IMR-90 (cell line): ENCODE measurements at regions not wholly inside any gene's neighbourhood (a gene's known extent, or its start where the extent isn't known, plus 50 kb on each side); places are given as distances from the start of the nearest gene placed in this dataset.

Experiments used
- ATAC-seq: fragments of 200-7000 bp; cut with Tn5 transposase; 2 replicates; pipeline ENCODE4 v1.9.1; 2020; ENCODE audit warnings: low read depth, mild to moderate bottlenecking, moderate library complexity
- BruUV-seq: library from RNA; stranded (reverse); fragments of 400-500 nt; replicated peaks from 2 replicates; lab custom pipeline; 2021; lab: Mats Ljungman, UMichigan
- CTCF ChIA-PET: fragments of 300-600 bp; formaldehyde crosslinking; extraction: SDS; loops from one replicate; lab custom pipeline; 2021; ENCODE audit warnings: antibody characterized with exemption; lab: Yijun Ruan, JAX
- POLR2A ChIA-PET: fragments of 300-600 bp; sonication (Branson Sonifier 250); formaldehyde crosslinking; loops from one replicate; lab custom pipeline; 2022; ENCODE audit warnings: antibody characterized with exemption; ENCODE audit not compliant: unreplicated experiment; lab: Charles Lee
- DNase-seq: peaks from one replicate; pipeline ENCODE4 v3.0.0; 2013
- H2AFZ ChIP-seq: replicated peaks from 2 replicates; pipeline ENCODE3; 2013; ENCODE audit warnings: low read length, mild to moderate bottlenecking; ENCODE audit not compliant: poor library complexity
- H2AK5ac ChIP-seq: 2 replicates; pipeline ENCODE4 v1.6.1; 2013; ENCODE audit warnings: low read depth, low read length, inconsistent platforms
- H2AK9ac ChIP-seq: replicated peaks from 2 replicates; pipeline ENCODE3; 2013; ENCODE audit warnings: mild to moderate bottlenecking, low read depth, low read length, moderate library complexity; ENCODE audit not compliant: poor library complexity
- H2BK120ac ChIP-seq: 2 replicates; pipeline ENCODE4 v1.6.1; 2013; ENCODE audit warnings: low read depth, low read length, inconsistent platforms
- H2BK15ac ChIP-seq: 3 replicates; pipeline ENCODE4 v1.6.1; 2013; ENCODE audit warnings: low read depth, low read length, inconsistent platforms
- H2BK20ac ChIP-seq: 2 replicates; pipeline ENCODE4 v1.6.1; 2013; ENCODE audit warnings: low read depth, mild to moderate bottlenecking, inconsistent platforms, low read length, moderate library complexity
- H2BK5ac ChIP-seq: 2 replicates; pipeline ENCODE4 v1.6.1; 2013; ENCODE audit warnings: mild to moderate bottlenecking, low read depth, low read length, inconsistent platforms; ENCODE audit not compliant: poor library complexity, severe bottlenecking
- H3K14ac ChIP-seq: replicated peaks from 2 replicates; pipeline ENCODE4 v1.6.1; 2013; ENCODE audit warnings: low read depth, low read length, inconsistent platforms
- H3K18ac ChIP-seq: 2 replicates; pipeline ENCODE4 v1.6.1; 2013; ENCODE audit warnings: low read depth, low read length, control low read depth
- H3K23ac ChIP-seq: 2 replicates; pipeline ENCODE4 v1.6.1; 2013; ENCODE audit warnings: low read depth, low read length, inconsistent platforms
- H3K27ac ChIP-seq: 2 replicates; pipeline ENCODE4 v1.5.1; 2013; ENCODE audit warnings: mild to moderate bottlenecking, control low read depth, low read length; ENCODE audit not compliant: insufficient read depth
- H3K27me3 ChIP-seq: 2 replicates; pipeline ENCODE4 v1.6.1; 2013; ENCODE audit warnings: low read length; ENCODE audit not compliant: control insufficient read depth, insufficient read depth
- H3K36me3 ChIP-seq: 2 replicates; pipeline ENCODE4 v1.6.1; 2013; ENCODE audit warnings: low read length, mixed read lengths; ENCODE audit not compliant: control insufficient read depth, insufficient read depth
- H3K4ac ChIP-seq: 2 replicates; pipeline ENCODE4 v1.6.1; 2013; ENCODE audit warnings: low read depth, low read length, inconsistent platforms
- H3K4me1 ChIP-seq: 2 replicates; pipeline ENCODE4 v1.6.1; 2013; ENCODE audit warnings: low read length, mixed read lengths; ENCODE audit not compliant: control insufficient read depth, insufficient read depth
- H3K4me2 ChIP-seq: 2 replicates; pipeline ENCODE4 v1.6.1; 2013; ENCODE audit warnings: low read depth, mild to moderate bottlenecking, control low read depth, low read length, moderate library complexity
- H3K4me3 ChIP-seq: 2 replicates; pipeline ENCODE4 v1.5.1; 2013; ENCODE audit warnings: low read depth, mild to moderate bottlenecking, control low read depth, low read length, moderate library complexity; ENCODE audit not compliant: insufficient read depth
- H3K56ac ChIP-seq: 2 replicates; pipeline ENCODE4 v1.6.1; 2013; ENCODE audit warnings: low read length, inconsistent platforms; ENCODE audit not compliant: insufficient read depth; ENCODE audit errors: extremely low read depth
- H3K79me1 ChIP-seq, 2 experiments: 2 replicates each; pipeline ENCODE4 v1.6.1; 2013; ENCODE audit warnings: low read length in 2 of 2, inconsistent platforms in 1 of 2, low read depth in 1 of 2
- H3K9ac ChIP-seq: 2 replicates; pipeline ENCODE4 v1.6.1; 2013; ENCODE audit warnings: low read depth, low read length, control low read depth
- H3K9me1 ChIP-seq: 2 replicates; pipeline ENCODE4 v1.6.1; 2013; ENCODE audit warnings: low read length, inconsistent platforms; ENCODE audit not compliant: insufficient read depth
- H3K9me3 ChIP-seq: 2 replicates; pipeline ENCODE4 v1.6.1; 2013; ENCODE audit warnings: low read length; ENCODE audit not compliant: control insufficient read depth, insufficient read depth
- H4K20me1 ChIP-seq: 2 replicates; pipeline ENCODE4 v1.6.1; 2013; ENCODE audit warnings: low read length, inconsistent platforms; ENCODE audit not compliant: insufficient read depth
- H4K5ac ChIP-seq: 2 replicates; pipeline ENCODE4 v1.6.1; 2013; ENCODE audit warnings: mild to moderate bottlenecking, low read depth, low read length, control low read depth
- H4K8ac ChIP-seq, 2 experiments: 2 replicates each; pipeline ENCODE4 v1.6.1; 2013; ENCODE audit warnings: low read depth in 2 of 2, low read length in 2 of 2, control low read depth in 1 of 2, inconsistent platforms in 1 of 2
- H4K91ac ChIP-seq: 2 replicates; pipeline ENCODE4 v1.6.1; 2013; ENCODE audit warnings: low read depth, low read length, inconsistent platforms; ENCODE audit not compliant: insufficient read depth
- CEBPB ChIP-seq: IDR thresholded peaks from 2 replicates; pipeline ENCODE4 v1.6.1; 2012; ENCODE audit warnings: low read depth, low read length, improper control_type of control experiment
- CHD1 ChIP-seq: IDR thresholded peaks from 2 replicates; pipeline ENCODE4 v1.6.1; 2012; ENCODE audit warnings: low read depth, low read length, improper control_type of control experiment
- FOS ChIP-seq: fragments of 150-350 bp; IDR thresholded peaks from 2 replicates; pipeline ENCODE4 v1.6.1; 2016; ENCODE audit warnings: low read depth, low read length
- MAZ ChIP-seq: IDR thresholded peaks from 2 replicates; pipeline ENCODE4 v1.6.1; 2012; ENCODE audit warnings: low read depth, mild to moderate bottlenecking, low read length, improper control_type of control experiment, moderate library complexity, borderline replicate concordance
- MXI1 ChIP-seq: IDR thresholded peaks from 2 replicates; pipeline ENCODE4 v1.6.1; 2012; ENCODE audit warnings: low read depth, mild to moderate bottlenecking, low read length, moderate library complexity, borderline replicate concordance
- NFE2L2 ChIP-seq: fragments of 150-350 bp; IDR thresholded peaks from 2 replicates; pipeline ENCODE4 v1.6.1; 2016; ENCODE audit warnings: low read depth, mild to moderate bottlenecking, low read length
- POLR2A ChIP-seq: IDR thresholded peaks from 2 replicates; pipeline ENCODE4 v1.6.1; 2012; ENCODE audit warnings: mild to moderate bottlenecking, low read depth, low read length
- RAD21 ChIP-seq: IDR thresholded peaks from 2 replicates; pipeline ENCODE4 v1.6.1; 2012; ENCODE audit warnings: low read length, improper control_type of control experiment
- RCOR1 ChIP-seq: IDR thresholded peaks from 2 replicates; pipeline ENCODE4 v1.6.1; 2012; ENCODE audit warnings: mild to moderate bottlenecking, low read length, improper control_type of control experiment; ENCODE audit not compliant: insufficient replicate concordance
- RFX5 ChIP-seq: IDR thresholded peaks from 2 replicates; pipeline ENCODE4 v1.8.0; 2012; ENCODE audit warnings: low read depth, mild to moderate bottlenecking, low read length, moderate library complexity
- SMC3 ChIP-seq: fragments of 150-350 bp; IDR thresholded peaks from 2 replicates; pipeline ENCODE4 v1.6.1; 2016; ENCODE audit warnings: low read depth, mild to moderate bottlenecking, antibody characterized with exemption, low read length, moderate library complexity
- USF2 ChIP-seq: fragments of 150-350 bp; IDR thresholded peaks from 2 replicates; pipeline ENCODE4 v1.6.1; 2017; ENCODE audit warnings: mild to moderate bottlenecking, antibody characterized with exemption, low read length, low read depth
- WGBS, 2 experiments: methylation state at CpG; one replicate each; pipeline versions ENCODE4 v1.1.5 to v1.1.7; 2013; ENCODE audit warnings: missing lambda C conversion rate in 2 of 2; ENCODE audit not compliant: insufficient read length in 1 of 2; ENCODE audit errors: extremely low coverage in 2 of 2; 5-methylcytosine and 5-hydroxymethylcytosine counted together
- dilution Hi-C: fragments of 300-500 bp; cut with HindIII; formaldehyde crosslinking; loops from one replicate; pipeline ENCODE4 v1.14.3; 2018; ENCODE audit warnings: low sequenced_read_pairs; ENCODE audit not compliant: unreplicated experiment
- in situ Hi-C: fragments of 300-500 bp; cut with MboI; formaldehyde crosslinking; loops from 3 replicates; pipeline ENCODE4 v1.14.3; 2019; ENCODE audit warnings: low sequenced_read_pairs, inconsistent platforms, mixed read lengths
- intact Hi-C: fragments of 100-400 bp; cut with micrococcal nuclease; formaldehyde crosslinking; loops from 2 replicates; pipeline ENCODE4 v1.10.0; 2022
- TF ChIP-seq, protein P1 (sequence below): fragments of 150-350 bp; IDR thresholded peaks from 2 replicates; pipeline ENCODE4 v1.6.1; 2016; ENCODE audit warnings: low read depth, mild to moderate bottlenecking, low read length, moderate library complexity, borderline replicate concordance
- TF ChIP-seq, protein P2 (sequence below): conservative IDR thresholded peaks from 2 replicates; pipeline ENCODE4 v1.5.1; 2012; ENCODE audit warnings: mild to moderate bottlenecking, low read depth, low read length, improper control_type of control experiment

DNA sequence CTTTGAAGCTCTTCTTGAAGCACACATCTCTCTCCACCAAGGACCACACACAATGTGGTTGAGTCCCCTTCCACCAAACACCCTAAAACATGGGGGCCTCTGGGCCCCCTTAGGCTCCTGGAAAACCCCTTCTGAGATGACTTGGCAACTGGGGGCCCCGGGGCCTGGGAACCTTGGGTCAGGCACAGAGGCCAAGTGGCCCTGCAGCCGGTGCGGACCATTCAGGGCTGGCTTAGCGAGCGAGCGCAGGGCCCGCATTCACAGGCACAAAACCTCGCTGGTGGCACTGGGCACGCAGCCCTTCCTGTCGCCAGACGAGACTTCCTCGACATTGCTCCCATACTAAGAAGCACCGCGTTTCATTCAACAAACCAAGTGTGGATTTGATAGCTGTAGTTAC is 111.2 kb upstream of the ID2 start:
- WGBS, 2 experiments: 97% methylated on average over 9 of the region's 14 CpGs; no CpG with 5 or more reads in 1 of the 2 experiments
- intact Hi-C loops (no loop called here), dilution Hi-C loops (no loop called here), in situ Hi-C loops (no loop called here)
- Histone ChIP-seq H3K4me2 (no peak overlapping the region), H3K27me3 (peaks cover 6% of the 10 kb centered on the region), H2AFZ (no peak overlapping the region), H2BK120ac (no peak overlapping the region), H2AK9ac (no peak overlapping the region), H3K23ac (no peak overlapping the region), H3K14ac (no peak overlapping the region), H3K4me1 (peaks cover 7% of the 10 kb centered on the region; the same call in 1 of the 2 replicates), H4K5ac (no peak overlapping the region), H3K9me1 (peaks cover 3% of the 10 kb centered on the region; the same call in 1 of the 2 replicates), H4K8ac (no peak overlapping the region), H3K18ac (no peak overlapping the region), H3K36me3 (no peaks in the 10 kb centered on the region), H3K79me1 (no peaks in the 10 kb centered on the region), H2AK5ac (no peak overlapping the region), H3K4me3 (no peak overlapping the region), H4K91ac (no peak overlapping the region), H3K9me3 (no peaks in the 10 kb centered on the region), H2BK15ac (no peak overlapping the region), H2BK20ac (no peak overlapping the region), H3K4ac (no peak overlapping the region), H3K27ac (no peak overlapping the region), H2BK5ac (no peak overlapping the region), H3K9ac (no peak overlapping the region), H3K56ac (no peak overlapping the region), H4K20me1 (no peaks in the 10 kb centered on the region)
- ChIA-PET CTCF (no interaction called here), POLR2A (no interaction called here)
- BruUV-seq: no TSS peak
- no peak for DNase-seq
- no peak for TF ChIP-seq MAZ
- TF ChIP-seq CEBPB: no peak
- TF ChIP-seq SMC3: no peak
- TF ChIP-seq MXI1: no peak
- TF ChIP-seq USF2: no peak
- no peak for TF ChIP-seq RCOR1
- no peak for TF ChIP-seq RAD21
- TF ChIP-seq FOS: no peak
- TF ChIP-seq, protein P1, sequence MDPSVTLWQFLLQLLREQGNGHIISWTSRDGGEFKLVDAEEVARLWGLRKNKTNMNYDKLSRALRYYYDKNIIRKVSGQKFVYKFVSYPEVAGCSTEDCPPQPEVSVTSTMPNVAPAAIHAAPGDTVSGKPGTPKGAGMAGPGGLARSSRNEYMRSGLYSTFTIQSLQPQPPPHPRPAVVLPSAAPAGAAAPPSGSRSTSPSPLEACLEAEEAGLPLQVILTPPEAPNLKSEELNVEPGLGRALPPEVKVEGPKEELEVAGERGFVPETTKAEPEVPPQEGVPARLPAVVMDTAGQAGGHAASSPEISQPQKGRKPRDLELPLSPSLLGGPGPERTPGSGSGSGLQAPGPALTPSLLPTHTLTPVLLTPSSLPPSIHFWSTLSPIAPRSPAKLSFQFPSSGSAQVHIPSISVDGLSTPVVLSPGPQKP: no peak
- no peak for TF ChIP-seq POLR2A
- no peak for TF ChIP-seq NFE2L2
- no peak for TF ChIP-seq CHD1
- TF ChIP-seq, protein P2, sequence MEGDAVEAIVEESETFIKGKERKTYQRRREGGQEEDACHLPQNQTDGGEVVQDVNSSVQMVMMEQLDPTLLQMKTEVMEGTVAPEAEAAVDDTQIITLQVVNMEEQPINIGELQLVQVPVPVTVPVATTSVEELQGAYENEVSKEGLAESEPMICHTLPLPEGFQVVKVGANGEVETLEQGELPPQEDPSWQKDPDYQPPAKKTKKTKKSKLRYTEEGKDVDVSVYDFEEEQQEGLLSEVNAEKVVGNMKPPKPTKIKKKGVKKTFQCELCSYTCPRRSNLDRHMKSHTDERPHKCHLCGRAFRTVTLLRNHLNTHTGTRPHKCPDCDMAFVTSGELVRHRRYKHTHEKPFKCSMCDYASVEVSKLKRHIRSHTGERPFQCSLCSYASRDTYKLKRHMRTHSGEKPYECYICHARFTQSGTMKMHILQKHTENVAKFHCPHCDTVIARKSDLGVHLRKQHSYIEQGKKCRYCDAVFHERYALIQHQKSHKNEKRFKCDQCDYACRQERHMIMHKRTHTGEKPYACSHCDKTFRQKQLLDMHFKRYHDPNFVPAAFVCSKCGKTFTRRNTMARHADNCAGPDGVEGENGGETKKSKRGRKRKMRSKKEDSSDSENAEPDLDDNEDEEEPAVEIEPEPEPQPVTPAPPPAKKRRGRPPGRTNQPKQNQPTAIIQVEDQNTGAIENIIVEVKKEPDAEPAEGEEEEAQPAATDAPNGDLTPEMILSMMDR: no peak
- TF ChIP-seq RFX5: no peak
- ATAC-seq: no peak
